HG03575 (cell line): ENCODE measurements at regions not wholly inside any gene's neighbourhood (a gene's known extent, or its start where the extent isn't known, plus 50 kb on each side); places are given as distances from the start of the nearest gene placed in this dataset.

ENCODE experiments used
- ATAC-seq: cut with Tn5 transposase; IDR thresholded peaks from one replicate; pipeline ENCODE4 v1.9.1; 2021; ENCODE audit not compliant: unreplicated experiment, insufficient number of reproducible peaks, low FRiP score; ENCODE audit errors: extremely low read depth

DNA sequence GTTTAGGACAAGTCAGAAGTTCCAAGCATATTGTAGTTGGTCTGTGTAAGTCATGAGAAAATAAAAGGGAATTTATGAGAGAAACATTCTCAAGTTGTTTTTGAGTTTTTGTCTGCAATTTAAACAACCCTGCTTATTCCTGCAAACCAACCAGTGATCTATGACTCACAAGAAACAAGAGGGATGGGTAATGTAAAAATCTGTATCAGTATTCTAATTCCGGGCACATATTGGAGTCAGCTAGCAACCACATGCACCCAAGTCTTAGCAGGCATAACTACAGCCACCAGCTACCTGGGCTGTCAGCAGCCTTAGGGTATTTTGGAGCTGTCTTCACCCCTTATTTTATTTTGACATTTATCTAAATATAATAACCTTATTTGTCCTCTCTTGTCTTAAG is 128.7 kb upstream of the APC start:
- ATAC-seq = no peak

DNA sequence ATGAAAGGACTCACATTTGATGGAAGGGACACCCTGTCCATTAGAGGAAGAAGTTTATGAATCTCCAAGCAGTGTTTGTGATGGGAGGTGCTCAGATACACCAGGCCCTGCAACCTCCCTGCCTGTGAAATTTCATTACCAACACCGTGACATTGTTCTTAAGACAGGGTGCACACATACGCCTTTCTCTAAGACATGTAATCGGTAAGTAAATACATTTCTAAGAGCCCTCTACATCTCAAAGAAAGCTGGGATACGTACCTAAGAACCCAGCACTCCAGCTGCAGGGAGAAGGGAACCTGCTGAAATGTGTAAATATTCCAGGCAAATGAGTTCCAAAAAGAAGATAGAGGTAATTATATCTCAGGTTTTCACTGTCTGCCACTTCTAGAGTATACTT is 125.0 kb upstream of the APC start:
- ATAC-seq = no peak

DNA sequence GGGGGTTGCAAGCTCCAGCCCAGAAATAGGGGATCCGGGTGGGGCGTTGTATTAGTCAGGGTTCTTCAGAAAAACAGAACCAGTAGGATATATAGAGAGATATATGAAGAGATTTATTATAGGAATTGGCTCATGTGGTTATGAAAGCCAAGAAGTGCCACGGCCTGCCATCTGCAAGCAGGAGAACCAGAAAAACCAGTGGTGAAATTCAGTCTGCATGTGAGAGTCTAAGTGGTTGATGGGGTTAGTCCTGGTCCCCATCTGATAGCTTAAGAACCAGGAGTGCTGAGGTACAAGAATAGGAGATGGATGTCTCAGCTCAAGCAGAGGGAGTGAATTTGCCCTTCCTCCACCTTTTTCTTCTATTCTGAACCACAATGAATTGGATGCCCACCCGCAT is 123.4 kb upstream of the APC start:
- no peak for ATAC-seq

DNA sequence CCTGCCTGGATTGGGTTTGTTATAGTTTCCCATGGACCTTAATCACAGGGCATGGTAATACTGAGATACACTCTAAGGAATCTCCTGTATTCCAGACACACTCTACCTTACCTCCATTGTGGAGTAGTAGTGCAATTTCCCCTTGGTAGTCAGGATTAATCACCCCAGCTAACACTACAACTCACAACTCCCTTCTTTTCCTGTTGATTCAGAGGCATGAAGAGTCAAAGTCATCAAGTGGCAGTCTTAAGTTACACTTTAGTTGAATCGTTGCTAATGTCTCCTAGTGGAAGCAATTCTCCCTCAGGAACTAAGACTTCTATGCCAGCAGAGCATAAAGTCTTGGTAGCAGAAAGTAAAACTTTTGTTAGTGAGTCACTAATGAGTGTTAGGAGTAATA is 122.7 kb upstream of the APC start:
- no peak for ATAC-seq

DNA sequence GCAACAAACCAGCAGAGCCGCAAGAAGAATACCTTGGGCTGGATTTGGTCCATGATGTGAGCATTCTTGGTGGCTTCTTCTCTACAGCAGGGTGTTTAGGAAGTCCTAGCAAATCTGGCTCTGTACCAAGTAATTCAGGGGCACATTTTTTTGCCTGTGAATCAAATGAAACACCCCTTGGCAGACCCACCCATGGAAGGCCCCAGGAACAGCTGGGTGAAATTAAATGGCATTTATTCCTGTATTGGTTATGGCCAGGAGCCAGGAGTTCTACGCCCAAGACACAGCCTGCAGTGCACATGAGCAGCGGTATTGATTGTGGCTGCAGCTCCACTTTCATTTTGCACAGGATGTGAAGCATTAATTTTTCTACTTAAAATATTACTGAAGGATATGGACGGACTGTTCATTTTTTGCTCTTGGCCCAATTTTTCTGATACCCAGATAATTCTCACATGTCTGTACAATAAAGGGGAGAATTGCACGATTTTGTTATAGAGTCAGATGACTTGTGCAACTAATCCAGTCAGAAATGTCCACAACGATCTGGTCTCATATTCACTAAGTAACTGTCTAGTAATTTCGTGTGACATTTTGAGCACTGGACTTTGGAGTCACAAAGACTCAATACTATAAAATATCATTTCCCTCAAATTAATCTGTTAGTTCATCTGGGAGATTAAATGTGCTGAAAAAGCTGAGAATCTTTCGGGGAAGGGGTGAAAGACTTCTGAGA is 120.7 kb upstream of the APC start:
- no peak for ATAC-seq

DNA sequence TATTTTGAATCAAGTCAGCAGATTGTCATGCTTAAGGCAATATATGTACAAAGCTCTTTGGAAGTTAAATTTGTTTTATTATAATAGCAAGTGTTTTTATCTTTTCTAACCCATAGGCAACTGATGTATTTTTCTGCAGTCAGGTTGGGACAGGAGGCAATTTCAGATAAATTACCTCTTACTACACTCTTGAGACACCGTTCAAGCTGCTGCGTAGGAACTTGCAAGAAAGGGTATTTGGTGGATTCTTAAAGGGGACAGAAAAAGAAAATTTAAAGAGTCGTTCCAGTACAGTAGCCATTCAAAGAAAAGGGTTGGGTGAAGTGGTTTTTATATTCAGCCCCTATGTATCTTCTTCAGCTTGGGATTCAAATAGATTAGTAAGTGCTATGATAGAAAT is 112.4 kb upstream of the APC start:
- no peak for ATAC-seq

DNA sequence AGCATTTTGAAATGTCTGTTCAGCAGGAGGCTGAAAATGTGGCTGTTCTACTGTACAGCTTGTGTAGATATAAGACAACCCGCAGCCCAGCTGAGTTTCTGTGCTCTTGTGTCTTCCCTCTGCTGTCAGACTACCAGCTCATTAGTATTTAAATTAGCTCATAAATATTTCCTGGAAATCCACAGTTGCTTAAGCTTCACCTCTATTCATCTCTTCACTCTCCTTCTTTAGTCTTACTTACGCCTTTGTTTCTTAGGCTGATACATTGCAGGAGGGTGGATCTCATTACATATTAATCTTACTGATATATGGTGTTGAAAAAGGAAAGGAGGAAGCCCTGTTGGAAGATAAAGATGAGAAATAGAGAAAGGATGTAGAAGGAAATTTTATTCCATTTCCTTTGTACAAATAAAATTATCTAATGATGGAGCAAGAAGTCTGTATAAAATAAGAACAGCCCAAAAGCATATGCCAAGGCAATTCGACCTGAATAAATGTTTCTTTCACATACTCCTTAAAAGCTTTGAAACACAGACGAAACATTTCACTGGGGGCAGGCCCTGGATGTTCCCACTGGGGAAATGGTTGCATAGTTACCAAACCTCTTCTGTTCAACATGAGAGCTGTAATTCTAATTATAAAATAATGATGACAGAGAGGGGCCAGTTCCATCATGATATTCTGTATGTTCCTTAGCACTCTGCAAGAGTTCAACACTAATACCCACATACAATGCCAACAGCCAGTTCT is 111.8 kb upstream of the APC start:
- no peak for ATAC-seq

DNA sequence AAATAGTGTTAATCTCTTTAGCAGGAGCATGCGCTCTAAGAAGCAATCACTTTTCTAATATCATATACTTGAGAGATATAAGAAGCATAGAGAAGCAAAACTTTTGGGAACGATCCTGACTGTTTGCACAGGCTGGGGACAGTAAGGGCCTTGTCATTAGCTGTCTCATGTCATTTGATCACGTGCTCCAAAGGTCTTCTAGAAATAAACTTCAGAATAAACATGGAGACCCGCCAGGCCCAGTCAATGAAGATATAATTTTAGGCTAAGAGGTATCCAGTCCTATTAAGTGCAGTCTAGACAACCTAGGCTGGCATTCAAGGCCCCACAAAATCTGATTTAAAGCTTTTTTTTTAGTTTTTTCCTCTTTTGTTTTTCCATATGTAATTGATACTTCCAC is 111.0 kb upstream of the APC start:
- ATAC-seq = no peak

DNA sequence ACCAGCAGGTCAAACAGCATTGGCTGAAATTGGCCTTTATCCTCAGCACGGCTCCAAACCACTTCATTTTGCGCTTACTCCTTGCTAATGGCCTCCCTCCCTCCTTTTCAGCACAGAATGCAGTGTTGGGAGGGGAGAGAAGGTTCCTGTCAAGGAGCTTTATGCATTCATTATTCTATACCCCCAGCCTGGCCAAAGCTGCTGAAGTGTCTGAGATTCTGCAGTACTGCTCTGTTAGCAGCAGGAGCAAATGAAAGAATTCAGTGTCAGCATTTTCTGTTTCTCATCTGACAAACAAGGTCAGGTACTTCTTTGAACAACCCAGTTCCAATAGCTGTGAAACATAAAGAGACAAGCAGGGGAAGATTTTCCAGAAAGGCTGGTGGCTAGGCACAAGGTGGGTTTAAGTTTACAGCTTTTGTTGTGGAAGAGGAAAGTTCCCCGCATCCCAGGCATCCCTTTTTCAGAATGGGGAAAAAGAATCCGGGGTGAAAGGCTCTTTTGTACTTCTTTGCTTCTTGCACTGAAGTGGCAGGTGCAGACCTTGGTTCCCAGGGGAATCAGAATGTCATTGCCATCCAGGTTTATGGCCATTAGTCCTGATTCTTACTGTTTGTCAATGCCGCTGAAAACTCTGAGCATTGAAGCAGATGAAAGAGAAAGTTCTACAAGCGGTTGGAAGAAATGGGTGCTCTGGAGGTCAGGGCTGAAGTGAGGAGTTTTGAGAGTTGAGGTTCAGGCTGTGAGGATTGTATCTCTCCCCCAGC is 109.3 kb upstream of the APC start:
- no peak for ATAC-seq

DNA sequence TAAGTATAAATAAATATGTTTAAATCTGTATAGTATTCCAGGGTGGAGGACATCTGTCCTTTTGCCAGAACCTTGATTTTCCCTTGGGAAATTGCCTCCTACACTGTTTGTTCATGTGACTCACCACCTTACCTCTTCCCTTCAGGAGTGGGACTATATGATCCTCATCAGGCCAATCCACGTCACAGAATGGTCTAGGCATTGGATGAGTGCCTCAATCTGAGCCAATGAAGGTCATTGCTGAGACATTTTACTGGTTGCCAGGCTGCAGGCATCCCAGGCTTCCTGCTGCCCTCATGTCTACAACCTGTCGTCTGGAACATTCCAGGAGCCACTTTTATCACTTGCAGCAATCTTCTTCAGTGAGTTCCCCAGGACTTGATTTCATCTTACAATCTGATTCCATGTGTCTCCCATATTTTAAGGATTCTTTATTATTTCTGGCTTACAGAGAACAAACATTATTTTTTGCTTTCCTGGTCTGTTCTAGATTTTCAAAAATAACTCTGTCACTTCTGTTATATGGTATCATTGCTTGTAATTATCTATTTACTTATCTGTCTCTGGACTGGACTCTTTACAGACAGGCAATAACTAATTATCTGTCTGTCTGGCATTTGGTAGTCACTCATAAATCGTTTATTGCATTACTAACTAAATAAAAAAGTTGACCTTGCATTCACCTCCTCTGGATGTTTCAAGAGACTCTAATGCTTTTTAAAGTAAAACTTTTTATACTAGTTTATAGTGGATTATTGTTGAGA is 107.3 kb upstream of the APC start:
- no peak for ATAC-seq

DNA sequence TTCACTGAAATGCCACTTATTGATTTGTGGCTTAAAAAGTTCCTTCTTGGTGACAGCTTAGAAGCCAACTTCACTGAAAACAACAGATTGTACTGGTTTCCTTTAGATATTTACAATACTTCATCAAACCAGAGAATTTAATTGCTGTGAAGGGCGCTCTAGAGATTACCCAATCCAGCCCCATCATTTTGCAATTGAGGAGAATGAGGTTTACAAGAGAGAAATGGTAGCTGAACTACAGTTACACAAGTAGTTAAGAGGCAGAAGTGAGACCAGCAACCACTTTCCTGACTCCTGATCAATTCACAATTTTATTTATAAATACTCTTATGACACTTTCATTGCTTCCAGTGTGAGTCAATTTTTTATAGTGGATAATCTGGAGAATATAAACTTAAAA is 103.5 kb upstream of the APC start:
- ATAC-seq = no peak

DNA sequence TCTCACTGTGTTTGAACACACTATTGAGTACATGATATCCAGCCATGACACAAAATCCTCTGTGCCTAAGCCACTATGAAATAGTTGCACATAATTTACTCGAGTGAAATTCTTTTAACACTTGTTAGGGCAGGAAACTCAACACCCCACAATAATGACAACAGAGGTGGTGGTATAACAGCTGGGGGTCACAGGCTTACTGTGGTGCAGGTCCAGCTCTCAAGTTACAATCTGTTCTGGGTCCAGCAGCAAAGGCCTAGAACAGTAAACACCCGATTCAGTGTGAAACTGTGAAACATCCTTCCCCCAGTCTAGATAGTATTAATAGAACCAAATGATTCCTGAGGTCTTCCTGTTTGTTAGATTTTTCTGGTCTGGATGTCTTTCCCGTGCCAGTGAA is 102.9 kb upstream of the APC start:
- ATAC-seq = no peak

DNA sequence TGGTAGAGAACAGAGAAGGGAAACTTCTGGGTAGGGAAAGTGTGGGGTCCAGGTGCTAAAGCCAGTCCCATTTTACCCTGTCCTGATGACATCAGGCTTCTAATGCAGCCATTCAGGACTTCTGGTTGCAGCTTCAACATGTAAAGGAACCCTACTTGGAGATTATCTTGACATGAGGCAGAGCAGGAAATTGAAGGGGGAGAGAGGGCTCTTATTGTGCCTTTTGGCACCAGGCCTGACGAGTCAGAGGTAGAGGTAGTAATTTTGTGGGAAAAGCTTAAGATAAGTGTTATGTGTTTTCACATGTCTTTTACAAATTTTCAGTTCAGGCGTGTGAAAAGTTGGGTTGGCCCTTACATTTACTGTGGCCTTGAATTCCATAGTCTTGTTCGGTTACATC is 102.4 kb upstream of the APC start:
- ATAC-seq = no peak

DNA sequence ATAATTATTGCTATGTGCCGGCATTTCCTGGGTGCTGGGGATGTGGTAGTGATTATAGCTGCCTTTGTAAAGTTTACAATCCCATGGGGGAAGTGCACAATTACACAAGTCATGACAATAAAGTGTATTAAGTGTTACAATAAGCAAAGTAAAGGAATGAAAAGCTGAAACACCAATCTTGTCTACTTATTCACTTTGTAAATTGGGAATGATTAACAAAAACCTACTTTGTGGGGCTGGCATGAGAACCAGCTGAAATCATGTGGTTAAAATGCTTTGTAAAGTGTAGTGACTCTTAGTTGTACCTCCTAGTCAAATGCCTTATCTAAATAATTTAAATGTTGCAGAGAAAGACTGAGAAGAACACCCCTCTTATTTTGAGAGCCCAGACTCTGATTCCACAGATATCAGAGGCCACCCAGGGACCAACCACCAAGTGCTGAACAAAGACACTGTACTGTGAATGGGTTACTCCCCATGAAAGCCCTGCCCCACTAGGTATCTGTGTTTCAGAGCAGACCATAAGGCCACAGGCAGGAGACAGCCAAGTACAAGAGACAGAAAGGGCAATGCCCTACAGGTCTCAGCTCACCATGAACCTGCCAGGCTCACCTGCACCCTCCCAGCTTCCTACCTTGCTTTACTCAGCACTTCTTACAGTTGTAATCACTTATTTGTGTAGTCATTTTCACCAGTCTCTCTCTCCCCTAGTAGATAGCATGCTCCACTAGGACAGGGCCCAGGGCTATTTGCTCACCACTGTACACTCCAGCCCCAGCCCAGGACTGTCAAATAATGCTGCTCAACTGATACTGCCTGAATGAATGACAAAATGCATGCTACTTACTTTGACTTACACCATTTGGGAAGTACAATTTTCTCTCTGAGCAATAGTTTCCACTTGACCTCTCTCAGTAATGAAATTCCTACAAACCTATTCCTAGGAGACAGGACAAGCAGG is 101.6 kb upstream of the APC start:
- no peak for ATAC-seq

DNA sequence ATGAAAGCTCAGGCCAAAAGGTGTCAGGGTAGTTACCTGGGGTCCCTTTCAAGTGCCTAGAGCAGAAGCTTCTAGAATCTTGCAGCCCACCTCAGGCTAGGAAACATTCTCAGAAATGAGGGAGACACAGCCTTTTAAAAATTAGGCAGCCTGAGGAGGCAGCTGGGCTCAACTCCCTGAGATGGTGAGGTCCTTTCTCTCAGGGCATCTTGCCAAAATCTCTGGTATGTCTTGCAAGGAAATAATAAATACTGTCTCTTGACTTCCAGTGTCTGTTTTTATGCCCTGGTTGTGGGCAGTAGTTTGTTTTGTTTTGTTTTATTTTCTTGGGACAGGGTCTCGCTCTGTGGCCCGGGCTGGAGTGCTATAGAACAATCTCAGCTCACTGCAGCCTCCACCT is 100.9 kb upstream of the APC start:
- no peak for ATAC-seq

DNA sequence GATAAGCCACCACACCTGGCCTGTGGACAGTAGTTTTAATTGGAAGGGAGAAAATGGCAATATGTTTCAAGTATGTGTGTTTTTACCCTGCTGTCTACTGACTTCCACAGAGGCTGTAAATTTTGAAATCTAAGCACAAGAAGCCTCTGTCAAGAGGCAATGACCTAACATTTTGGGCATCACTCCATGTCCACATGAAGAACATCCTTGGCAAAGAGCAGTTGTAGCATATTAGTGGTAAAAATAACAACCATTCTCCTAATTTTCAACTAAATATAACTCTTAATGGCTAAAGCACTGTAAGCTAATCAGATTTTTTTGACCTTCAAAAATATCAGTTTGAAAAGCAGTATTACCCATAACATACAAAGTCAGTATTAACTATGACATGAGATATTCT is 100.3 kb upstream of the APC start:
- no peak for ATAC-seq

DNA sequence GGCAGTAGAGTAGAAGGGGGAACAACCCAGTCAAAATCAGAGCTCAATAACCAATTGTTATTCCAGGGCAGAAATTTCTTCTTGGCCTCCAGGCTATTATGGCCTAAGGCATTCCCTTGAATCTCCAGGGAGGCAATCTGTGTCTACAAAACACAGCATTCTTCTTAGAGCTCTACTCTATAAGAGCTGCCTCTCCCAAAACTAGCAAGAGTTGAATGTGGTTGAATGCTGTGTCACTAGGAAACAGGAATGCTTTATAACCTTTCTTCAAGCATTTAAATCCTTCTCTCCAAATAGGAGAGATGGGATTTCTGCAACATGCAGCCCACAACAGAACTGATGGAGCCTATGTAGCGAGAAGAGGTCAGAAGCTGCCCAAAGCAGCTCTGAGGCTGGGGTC is 97.1 kb upstream of the APC start:
- ATAC-seq = no peak

DNA sequence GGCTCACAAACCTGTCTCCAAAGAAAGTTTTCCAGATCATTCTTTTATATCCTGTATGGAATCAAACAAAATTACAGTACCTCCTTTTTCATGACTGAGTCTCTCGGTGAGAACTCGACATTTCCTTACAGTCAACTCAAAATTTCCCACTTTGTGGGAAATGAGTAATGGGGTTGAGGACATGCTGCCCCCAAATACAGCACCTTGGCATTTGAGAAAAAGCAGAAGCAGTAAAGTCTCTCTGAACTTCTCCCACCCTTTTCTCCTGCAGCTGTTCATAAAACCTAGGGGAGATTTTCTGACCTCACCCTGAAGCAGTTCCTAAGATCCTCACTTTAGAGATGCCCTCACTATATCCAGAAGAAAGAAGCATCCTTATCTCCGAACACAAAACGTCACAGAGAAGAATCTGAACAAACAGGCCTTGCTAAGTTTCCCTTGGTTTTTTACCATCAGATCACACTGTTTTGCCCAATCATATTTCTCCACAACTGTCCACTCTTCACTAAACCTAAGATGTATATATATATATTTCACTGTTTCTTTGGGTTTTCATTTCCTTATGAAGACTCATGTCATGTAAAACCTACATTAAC is 96.1 kb upstream of the APC start:
- no peak for ATAC-seq
